GM21619 (cell line): ENCODE measurements at regions not wholly inside any gene's neighbourhood (a gene's known extent, or its start where the extent isn't known, plus 50 kb on each side); places are given as distances from the start of the nearest gene placed in this dataset.
"Not testable (repeated sequence)": the region's sequence is repeated elsewhere in the genome, so short reads cannot be mapped to it uniquely, and the experiment has no call there.

ENCODE experiments used
- ATAC-seq: cut with Tn5 transposase; IDR thresholded peaks from one replicate; pipeline ENCODE4 v1.9.1; 2021; ENCODE audit not compliant: unreplicated experiment

DNA sequence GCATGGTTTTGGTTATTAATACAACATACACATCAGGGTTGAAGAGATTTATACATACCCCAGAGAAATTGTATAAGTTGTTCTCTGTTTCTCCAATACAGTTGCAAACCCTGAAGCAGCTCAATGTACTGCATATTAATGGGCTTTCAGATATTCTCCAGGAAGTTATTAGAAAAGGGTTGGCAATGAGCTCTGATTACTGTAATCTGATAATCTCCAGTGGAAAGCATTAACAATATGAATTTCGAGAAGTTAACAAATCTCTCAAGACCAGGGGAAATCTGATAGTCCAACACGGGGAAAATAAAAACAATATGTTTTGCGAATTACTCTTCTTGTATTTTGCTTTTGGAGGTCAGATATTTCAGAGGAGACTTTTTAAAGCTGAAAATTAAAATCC, 950.1 kb downstream of the TBL1XR1 start:
- no peak for ATAC-seq

GRCh38 chr3:176219970-176220369, 977.3 kb downstream of the TBL1XR1 start:
- no peak for ATAC-seq

- ATAC-seq = no peak
Measured at GRCh38 chr3:176214758-176215157, 982.5 kb downstream of the TBL1XR1 start.

DNA sequence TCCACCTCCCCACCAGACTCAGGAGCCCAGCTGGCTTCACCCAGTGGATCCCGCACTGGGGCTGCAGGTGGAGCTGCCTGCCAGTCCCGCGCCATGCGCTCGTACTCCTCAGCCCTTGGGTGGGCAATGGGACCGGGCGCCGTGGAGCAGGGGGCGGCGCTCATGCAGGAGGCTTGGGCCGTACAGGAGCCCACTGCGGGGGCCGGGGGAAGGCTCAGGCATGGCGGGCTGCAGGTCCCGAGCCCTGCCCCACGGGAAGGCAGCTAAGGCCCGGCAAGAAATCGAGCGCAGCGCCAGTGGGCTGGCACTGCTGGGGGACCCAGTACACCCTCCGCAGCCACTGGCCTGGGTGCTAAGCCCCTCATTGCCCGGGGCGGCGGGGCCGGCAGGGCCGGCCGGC, 984.0 kb downstream of the TBL1XR1 start:
- not testable (repeated sequence) for ATAC-seq

DNA sequence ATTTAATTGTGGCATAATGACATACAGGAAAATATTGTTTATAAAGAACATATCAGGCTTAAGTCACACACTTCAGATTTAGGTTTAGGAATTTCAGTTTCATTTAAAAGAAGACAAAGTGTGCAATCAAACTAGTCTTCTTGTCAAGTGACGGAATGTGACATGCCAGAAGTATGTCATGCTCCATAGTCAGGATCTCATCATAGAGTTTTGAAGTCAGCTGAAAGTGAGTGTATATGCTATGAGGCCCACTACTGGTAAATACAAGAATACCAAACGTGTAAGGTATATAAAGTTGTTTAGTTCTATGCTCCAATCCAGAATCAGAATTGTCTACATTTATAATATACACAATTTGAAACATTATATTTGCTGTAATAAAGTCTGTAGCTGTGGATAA, 988.4 kb downstream of the TBL1XR1 start:
- ATAC-seq = no peak

GRCh38 chr3:176208283-176208682, 989.0 kb downstream of the TBL1XR1 start:
- no peak for ATAC-seq

GRCh38 chr3:176206809-176207208, 990.5 kb downstream of the TBL1XR1 start:
- no peak for ATAC-seq

DNA sequence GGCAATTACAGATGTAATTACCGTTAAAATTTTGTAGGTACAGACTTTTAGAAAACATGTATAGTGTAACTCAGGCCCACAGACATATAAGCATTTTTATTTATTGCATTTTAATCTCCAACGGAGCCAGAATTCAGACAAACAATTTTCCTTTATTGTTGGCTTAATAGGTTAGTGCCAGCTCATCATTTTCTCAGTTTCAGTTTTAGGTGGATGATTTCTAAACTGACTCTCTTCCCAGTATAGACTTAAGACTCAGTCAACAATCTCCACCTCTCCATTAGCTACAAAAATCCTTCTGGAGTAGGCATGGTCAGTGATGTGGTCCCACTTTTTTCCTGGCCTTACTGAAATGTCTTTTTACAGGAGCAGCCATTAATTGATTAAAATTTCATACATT, 994.6 kb downstream of the TBL1XR1 start:
- no peak for ATAC-seq

DNA sequence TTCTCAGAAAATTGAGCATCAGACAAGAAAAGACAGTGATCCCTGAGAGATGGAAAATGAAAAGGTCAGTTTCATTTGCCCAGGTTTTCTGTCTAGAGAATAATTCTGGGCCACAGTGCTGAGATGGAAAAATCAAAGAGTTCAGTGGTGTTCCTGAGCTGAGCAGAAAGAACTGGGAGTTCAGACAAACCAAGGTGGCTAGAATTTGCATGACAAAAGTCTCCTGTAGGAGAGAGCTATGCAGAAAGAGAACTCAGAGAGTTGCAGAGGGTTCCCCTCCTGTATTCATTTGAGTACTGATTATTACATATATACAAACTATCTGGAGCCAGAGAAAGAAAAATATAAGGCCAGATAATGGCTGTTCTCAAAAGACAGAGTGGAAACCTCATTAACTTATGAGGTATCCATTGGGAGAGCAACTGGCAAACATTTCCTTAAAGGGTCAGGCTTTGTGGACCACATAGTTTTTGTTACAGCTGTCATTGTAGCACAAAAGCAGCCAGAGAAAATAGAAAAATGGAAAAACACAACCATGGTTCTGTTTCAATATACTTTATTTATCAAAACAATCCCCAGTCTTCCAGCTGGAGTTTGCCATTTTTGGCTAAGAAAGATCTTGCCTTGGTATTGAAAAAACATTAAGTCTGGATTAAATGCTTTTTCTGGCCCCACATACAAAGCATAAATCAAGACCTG, 1004.1 kb downstream of the TBL1XR1 start:
- no peak for ATAC-seq

DNA sequence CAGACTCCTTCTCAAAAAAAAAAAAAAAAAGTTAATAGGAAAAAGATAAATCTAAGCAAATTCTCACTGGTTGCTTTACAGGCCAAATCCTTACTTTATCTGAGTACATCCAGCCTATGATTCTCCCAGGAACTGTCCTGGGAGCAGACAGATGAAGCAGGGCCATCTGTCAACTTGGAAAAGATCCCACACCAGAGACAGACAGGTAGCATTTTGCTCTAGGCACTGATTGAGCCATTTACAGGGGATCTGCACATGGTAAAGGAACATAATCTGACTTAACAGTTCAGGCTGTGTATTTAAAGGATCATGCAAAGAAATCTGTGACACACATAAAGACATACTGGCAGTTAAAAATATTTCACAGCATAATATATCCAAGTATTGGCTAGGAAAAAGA, 1006.5 kb downstream of the TBL1XR1 start:
- no peak for ATAC-seq

DNA sequence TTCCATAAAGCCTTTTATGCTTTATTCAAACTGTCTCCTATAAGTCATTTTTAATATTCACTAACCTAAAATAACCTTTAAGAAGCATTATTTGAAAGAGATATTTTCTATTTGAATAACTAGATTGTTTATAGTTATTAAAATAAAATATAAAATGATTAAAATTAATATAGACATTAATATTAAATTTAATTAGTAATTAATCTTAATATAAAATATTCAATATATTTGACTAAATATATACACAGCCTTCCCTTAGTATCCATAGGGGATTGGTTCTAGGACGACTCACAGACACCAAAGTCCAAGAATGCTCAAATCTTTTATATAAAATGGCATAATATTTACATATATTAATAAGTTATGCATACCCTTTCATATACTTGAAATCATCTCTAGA, 1014.1 kb downstream of the TBL1XR1 start:
- no peak for ATAC-seq

DNA sequence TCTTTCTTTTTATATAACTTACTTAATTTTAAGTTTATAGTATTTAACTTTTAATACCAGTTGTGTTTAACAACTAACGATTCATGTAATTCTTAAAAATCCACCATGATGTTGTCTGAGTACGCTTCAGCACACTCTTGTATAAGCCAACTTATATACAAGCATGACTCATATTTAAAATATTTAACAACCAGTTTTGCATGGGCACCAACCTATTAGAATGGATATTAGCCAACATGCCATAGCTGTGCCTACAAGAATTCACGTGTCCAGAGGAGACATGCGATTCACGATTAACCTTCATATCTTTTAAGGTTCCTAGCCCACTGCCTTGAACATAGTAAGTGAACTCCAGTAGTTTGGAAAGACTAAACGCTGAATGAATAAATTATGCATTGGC, 1023.2 kb downstream of the TBL1XR1 start:
- ATAC-seq = no peak

DNA sequence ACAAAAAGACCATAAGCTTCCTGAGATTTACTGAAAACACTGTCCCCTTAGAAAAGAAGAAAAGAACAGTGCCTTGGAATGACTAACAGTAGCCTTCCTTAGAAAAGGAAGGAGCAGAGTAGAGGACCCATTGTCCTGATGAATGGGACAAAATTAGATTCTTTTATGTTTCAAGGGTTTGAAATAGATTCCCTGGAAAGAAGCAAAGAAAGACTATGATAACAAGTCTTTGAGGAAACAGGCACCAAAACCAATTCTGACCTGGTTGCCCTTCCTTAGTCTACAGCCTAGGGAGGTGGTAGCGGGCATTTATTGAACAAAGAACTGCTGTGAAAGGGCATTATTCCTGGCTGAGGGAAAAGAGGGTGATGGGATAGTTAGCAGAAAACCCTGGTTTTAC, 1024.8 kb downstream of the TBL1XR1 start:
- no peak for ATAC-seq

DNA sequence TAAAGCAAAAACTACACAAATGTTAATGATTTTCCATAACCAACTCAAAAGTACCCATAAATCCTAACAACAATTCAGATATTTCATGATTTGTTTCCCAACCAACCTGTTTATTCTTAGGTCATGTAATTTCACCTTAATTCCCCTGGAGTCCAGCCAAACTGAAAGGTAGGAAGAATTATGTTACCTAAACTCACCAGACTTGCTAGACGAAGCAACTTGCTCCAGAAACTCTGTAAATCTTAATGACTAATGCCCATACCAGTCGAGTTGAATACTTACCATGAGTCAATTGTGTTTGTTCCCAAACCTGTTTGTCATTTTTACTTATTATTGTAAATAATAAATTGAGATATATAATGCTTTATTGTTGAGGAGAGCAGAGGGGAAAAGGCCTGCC, 1030.0 kb downstream of the TBL1XR1 start:
- ATAC-seq = no peak

GRCh38 chr3:176160997-176161396, 1036.3 kb downstream of the TBL1XR1 start:
- no peak for ATAC-seq

DNA sequence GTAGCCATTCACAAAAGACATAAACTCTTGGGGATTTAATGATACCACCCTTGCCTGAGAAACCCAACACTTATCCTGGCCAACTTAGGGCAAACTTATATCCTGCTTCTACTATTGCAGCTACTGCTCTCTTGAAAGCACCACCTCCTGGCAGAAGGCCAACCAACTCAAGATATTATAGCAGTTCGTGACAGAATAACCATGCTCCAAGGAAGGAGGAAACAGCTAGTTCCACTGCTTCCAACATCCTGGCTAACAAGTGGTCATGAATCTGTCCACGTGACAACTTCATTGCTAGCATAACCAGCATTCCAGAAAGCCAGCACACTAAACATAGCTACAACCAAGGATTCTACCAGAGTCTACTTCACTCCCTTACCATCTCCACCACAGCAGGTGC, 1037.5 kb downstream of the TBL1XR1 start:
- no peak for ATAC-seq

DNA sequence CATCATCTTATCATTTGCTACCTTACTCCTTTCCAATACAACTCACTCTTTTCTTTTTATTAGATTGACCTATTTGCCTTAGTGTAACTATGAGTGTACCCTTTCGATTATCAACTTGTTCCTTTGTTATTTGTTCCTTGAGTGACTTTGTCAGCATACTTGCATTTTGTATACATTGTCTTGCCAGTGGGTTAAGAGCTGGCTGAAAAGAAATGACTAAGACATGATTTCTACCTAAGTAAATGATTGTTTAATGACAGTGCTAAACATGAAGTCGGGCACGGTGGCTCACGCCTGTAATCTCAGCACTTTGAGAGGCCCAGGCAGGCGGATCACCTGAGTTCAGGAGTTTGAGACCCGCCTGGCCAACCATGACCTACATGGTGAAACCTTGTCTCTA, 1042.3 kb downstream of the TBL1XR1 start:
- no peak for ATAC-seq

- ATAC-seq = no peak
Measured at GRCh38 chr3:176149567-176149966, 1047.7 kb downstream of the TBL1XR1 start.

DNA sequence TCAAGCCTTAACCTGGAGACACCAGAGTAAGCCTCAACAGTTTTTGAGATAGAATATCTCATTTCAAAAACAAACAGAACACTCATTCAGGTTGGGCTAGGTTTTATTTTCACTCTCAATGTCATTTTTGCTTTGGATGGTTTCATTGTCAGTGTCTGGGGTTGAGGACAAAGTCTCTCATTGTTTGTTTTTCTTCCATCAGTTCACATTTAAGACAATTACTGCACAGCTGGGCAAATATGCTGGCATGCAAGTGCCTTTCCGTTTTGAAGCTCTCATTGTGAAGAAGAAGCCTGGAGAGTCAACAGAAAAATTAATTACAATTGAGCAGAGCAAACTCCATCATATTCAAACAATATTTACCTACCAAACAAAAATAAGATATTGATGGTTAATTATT, 1050.0 kb downstream of the TBL1XR1 start:
- no peak for ATAC-seq

- no peak for ATAC-seq
Measured at GRCh38 chr3:176141837-176142236, 1055.4 kb downstream of the TBL1XR1 start.

DNA sequence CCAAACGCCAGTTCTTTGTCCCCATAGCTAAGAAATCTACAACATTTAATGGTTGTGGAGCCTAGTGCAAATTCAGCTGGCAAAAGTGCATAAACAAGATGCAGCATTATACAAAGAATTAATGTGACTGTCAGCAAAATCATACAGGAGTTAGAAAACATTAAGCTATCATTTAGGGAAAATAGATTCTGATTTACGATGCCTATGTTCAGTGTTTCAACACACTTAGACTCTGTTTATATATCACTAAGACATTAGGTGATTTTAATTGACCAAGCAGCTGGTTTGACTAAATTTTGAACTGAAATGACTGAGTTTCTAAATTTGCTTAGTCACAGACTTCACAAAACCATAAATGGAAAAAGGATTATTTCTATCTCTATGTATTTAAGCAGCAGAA, 1076.8 kb downstream of the TBL1XR1 start:
- no peak for ATAC-seq

DNA sequence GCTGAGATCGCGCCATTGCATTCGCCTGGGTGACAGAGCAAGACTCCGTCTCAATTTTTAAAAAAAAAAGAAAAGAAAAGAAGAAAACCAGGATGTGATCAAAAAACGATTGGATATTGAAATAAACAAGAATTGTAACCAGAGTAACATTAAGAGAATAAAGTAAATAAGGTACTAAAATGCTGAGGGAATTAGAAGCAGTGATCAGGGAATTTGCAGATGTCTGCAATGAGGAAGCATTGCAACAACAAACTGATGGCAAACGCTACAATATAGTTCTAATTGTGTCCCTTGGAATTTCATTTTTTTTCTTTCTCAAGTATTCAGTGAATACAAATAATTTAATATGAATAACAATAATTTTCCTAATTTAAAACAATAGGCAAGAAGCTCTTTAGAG, 1077.5 kb downstream of the TBL1XR1 start:
- ATAC-seq = no peak

GRCh38 chr3:176106380-176106779, 1090.9 kb downstream of the TBL1XR1 start:
- ATAC-seq = no peak
